AG09309 (cell line): ENCODE measurements at regions not wholly inside any gene's neighbourhood (a gene's known extent, or its start where the extent isn't known, plus 50 kb on each side); places are given as distances from the start of the nearest gene placed in this dataset.
"Not testable (repeated sequence)": the region's sequence is repeated elsewhere in the genome, so short reads cannot be mapped to it uniquely, and the experiment has no call there.

ENCODE experiments used
- DNase-seq: peaks from one replicate; pipeline ENCODE4 v3.0.0-alpha.2; 2010; ENCODE audit warnings: low read depth
- H3K4me3 ChIP-seq: 2 replicates; pipeline ENCODE4 v1.5.1; 2011; ENCODE audit warnings: mild to moderate bottlenecking, low read depth, low read length, moderate library complexity; ENCODE audit not compliant: control insufficient read depth
- CTCF ChIP-seq: IDR thresholded peaks from 2 replicates; pipeline ENCODE4 v1.5.1; 2011; ENCODE audit warnings: mild to moderate bottlenecking, low read depth, low read length, inconsistent platforms; ENCODE audit not compliant: insufficient read depth, control insufficient read depth; ENCODE audit errors: missing control alignments

DNA sequence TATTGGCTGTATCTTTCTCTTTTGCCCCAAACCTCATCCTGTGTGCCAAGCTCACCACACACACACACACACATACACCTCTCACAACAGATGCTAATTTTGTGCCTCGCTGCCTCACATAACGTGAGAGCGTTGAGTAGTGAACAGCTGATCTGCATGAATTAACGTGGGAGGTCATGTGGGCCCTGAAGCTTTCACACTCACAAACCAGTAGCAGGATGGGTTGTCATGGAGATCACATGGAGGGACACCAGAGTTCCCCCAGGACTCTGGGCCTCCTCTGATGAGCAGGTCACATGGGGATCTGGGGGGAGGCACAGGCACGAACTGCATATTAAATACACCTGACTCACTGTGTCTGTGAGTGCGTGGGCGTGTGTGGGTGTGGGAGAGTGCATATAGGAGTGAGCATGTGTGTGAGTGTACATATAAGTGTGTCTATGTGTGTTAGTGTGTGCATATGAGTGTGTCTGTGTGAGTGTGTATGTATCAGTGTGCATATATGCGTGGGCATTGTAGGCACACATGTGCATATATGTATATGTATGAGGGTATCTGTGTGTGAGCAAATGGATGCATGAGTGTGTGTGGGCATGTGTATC, 62.7 kb upstream of the SULF2 start:
- H3K4me3 ChIP-seq = no peak overlapping the region
- TF ChIP-seq CTCF = no peak
- DNase-seq = no peak

GRCh38 chr20:47847220-47847619, 61.9 kb upstream of the SULF2 start:
- DNase-seq, H3K4me3 ChIP-seq: not testable (repeated sequence)

DNA sequence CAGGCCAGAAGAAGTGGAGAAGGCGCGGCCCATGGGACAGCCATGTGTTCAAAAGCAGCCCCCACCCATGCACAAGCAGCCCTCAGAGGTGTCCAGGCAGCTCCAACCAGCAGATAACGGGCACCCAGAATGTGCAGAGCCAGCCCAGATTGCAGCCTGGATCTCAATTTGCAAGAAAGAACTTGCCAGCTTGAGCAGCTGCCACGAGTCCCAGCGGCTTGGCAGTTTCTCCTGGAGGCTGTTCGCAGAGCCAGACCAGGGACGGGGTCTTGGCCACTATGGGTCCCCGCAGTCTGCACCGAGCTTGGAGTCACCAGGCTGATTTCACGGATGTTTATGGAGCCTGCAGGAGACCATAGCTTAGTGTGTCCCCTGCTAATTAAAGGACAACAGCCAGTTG, 61.4 kb upstream of the SULF2 start:
- not testable (repeated sequence) for DNase-seq, H3K4me3 ChIP-seq

DNA sequence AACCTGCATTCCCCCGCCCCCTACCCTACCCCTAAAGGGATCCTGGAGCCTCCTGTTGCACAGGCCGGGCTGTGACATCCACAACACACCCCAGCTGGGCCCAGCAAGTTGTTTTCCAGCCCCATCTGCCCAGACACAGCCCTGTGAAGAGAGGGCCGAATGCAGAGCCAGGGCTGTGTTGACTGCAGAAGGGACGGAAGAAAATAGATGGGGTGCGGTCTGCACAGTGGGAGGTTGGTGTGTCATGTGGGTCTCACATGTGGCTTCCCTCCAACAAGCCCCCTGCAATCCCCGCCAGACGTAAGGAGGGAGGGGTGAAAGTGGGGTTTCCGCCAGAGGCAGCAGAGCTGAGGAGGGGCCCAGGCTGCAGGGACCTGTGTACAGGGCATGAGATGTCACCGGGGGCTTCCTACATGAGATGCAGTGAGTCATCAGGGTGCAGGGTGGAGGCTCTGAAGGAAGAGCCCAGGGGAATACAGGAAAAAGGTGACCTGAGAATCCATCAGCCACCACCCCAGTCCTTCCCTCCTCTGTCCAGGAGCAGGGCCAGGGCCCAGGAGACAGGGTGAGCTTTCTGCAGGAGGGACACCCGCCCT, 60.2 kb upstream of the SULF2 start:
- not testable (repeated sequence) for DNase-seq, H3K4me3 ChIP-seq

- DNase-seq = not testable (repeated sequence)
These were observed 59.3 kb upstream of the SULF2 start for GRCh38 chr20:47844568-47844906.

DNA sequence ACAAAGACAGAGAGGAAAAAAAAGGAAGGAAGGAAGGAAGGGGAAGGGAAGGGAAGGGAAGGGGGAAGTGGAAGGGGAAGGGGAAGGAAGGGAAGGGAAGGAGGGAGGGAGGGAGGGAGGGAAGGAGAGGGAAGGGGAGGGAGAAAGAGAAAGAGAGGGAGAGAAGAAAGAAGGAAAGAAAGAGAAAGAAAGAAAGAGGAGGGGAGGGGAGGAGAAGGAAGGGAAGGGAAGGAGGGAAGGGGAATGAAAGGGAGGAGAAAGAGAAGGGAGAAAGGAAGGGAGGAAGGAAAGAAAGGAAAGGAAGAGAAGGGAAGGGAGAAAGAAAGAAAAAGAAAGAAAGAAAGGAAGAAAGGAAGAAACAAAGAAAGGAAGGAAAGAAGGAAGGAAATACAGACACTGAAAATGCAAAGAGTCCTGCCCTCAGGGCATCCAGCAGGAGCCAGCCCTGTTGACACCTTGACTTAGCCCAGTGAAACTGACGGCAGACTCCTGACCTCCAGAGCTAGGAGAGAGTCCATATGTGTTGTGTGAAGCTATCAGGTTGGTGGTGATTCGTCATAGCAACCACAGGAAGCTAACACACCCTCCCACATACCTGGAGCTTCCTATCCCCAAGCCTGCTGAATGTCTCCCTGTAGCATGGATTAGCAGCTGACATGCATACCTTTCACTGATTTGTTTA, 58.7 kb upstream of the SULF2 start:
- no peak for DNase-seq
- no peak overlapping the region for H3K4me3 ChIP-seq
- TF ChIP-seq CTCF = no peak

More at GRCh38 chr20:47844568-47844906, 59.3 kb upstream of the SULF2 start:
- H3K4me3 ChIP-seq = not testable (repeated sequence)

DNA sequence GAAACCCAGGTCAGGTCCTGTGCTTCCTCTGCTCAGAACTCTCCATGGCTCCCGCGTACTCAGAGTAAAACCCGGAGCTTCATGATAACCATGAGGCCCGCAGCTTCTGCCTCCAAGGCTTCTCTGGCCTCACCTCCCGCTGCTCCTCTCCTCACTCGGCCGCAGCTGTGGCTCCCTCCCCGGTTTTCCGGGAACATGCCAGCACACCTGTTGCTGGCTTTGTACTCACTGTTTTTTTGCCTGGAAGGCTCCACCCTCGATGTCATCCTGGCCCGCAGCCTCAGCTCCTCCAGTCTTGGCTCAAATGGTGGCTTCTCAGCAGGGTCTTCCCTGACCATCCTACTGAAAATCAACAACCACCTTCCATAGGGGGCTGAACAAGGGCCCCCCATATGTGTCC, 57.7 kb upstream of the SULF2 start:
- not testable (repeated sequence) for H3K4me3 ChIP-seq, DNase-seq

DNA sequence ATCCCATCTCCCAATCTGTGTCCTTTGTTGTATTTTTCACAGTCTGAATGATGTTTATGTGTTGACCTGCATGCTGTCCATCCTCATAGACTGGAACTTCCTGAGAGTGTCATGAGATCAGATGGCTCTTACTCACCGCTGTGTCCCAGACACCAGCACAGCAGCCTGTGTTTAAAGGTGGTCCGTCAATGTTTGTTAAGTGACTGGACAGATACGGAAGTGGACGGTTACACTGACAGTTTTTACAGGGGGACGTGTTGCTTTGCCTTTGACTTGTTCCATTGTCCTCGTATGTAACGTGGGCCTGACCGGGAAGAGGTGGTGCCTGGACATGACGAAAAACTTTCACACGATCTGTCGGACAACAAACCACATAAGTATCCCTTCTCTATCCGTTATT, 56.7 kb upstream of the SULF2 start:
- DNase-seq, H3K4me3 ChIP-seq: not testable (repeated sequence)

DNA sequence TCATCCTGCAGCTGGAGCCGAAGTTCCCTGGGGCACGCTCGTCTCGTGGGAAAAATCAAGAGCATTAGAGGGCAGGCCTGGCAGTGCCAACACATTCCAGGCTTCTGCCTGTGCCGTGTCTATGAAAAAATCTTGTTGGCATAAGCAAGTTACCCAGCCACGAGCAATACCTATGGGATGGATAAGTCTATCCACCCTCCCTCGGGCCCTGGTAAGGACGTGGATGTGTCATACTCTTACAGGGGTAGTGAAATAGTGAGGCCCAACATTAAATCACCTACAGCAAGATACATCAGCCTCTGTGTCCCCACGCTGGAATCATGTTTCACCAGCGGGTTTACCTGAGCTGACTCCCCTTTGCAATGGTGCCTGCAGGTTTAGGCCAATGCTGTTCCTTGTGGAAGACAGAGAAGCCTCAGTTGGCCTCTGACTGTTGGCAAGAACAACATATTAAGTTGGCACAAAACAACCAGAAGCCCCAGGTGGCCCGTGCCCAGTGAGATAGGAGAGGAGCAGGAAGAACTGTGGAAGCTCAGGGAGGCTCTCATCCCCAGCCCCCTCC, 51.1 kb upstream of the SULF2 start:
- not testable (repeated sequence) for H3K4me3 ChIP-seq, DNase-seq
